SK-N-SH (cell line): ENCODE measurements at regions not wholly inside any gene's neighbourhood (a gene's known extent, or its start where the extent isn't known, plus 50 kb on each side); places are given as distances from the start of the nearest gene placed in this dataset.

ENCODE experiments used
- EP300 ChIP-seq, 2 experiments: IDR thresholded peaks; 2 replicates each; pipeline versions ENCODE4 v1.4.0 to v1.6.1; 2012; ENCODE audit warnings: borderline replicate concordance in 1 of 2, low read depth in 1 of 2, low read length in 1 of 2
- GATA2 ChIP-seq: sonication (generic); formaldehyde crosslinking; IDR thresholded peaks from 2 replicates; pipeline ENCODE4 v1.5.0; 2020; ENCODE audit warnings: mild to moderate bottlenecking, missing genetic modification reagents
- MXI1 ChIP-seq: IDR thresholded peaks from 2 replicates; pipeline ENCODE4 v1.6.1; 2012; ENCODE audit warnings: mild to moderate bottlenecking, low read depth, low read length, improper control_type of control experiment
- POLR2AphosphoS5 ChIP-seq: IDR thresholded peaks from 2 replicates; pipeline ENCODE4 v1.6.1; 2012; ENCODE audit warnings: low read depth, low read length
- RFX5 ChIP-seq: IDR thresholded peaks from 2 replicates; pipeline ENCODE4 v1.6.1; 2012; ENCODE audit warnings: mild to moderate bottlenecking, improper control_type of control experiment, low read length
- SMC3 ChIP-seq: IDR thresholded peaks from 2 replicates; pipeline ENCODE4 v1.6.1; 2012; ENCODE audit warnings: low read depth, low read length, improper control_type of control experiment
- TAF1 ChIP-seq: IDR thresholded peaks from 2 replicates; pipeline ENCODE4 v1.6.1; 2012; ENCODE audit warnings: low read depth, mild to moderate bottlenecking, low read length, moderate library complexity, borderline replicate concordance
- TF ChIP-seq, protein P1 (sequence below): IDR thresholded peaks from 2 replicates; pipeline ENCODE4 v1.4.0; 2012; ENCODE audit warnings: low read depth
- TF ChIP-seq, protein P2 (sequence below): fragments of 200-600 bp; sonication (generic); IDR thresholded peaks from 2 replicates; pipeline ENCODE4 v1.6.1; 2017; ENCODE audit warnings: antibody characterized with exemption, mild to moderate bottlenecking, moderate library complexity

DNA sequence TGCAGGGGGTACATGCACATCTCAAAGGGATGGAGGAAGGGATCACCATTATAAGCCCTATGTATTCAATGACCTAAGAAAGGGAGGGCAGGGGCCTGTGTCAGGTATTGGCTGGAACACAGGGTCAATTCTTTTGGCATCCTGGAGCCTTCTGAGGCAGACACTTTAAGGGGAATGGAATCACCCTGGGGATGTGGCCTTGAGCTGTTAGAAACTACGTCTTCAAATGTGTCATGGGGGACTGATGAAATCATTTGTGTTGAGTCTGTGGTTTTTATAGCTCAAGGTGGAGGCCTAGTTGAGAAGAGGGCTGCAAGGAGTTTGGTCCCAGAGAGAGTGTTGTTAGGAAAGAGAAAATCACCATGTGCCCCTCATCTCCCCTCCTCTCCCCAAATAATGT lies 206.1 kb upstream of the CELF2 start:
- TF ChIP-seq, protein P1, sequence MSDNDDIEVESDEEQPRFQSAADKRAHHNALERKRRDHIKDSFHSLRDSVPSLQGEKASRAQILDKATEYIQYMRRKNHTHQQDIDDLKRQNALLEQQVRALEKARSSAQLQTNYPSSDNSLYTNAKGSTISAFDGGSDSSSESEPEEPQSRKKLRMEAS = no peak
- TF ChIP-seq EP300 (IDR thresholded peaks at IDR 0.05; ENCODE audit: borderline replicate concordance in 1 of 2, low read depth in 1 of 2, low read length in 1 of 2) = no peak
- no peak for TF ChIP-seq GATA2 (CRISPR knock-in tag)
- TF ChIP-seq MXI1 = no peak
- TF ChIP-seq TAF1 = no peak
- TF ChIP-seq SMC3 = no peak
- TF ChIP-seq, protein P2, sequence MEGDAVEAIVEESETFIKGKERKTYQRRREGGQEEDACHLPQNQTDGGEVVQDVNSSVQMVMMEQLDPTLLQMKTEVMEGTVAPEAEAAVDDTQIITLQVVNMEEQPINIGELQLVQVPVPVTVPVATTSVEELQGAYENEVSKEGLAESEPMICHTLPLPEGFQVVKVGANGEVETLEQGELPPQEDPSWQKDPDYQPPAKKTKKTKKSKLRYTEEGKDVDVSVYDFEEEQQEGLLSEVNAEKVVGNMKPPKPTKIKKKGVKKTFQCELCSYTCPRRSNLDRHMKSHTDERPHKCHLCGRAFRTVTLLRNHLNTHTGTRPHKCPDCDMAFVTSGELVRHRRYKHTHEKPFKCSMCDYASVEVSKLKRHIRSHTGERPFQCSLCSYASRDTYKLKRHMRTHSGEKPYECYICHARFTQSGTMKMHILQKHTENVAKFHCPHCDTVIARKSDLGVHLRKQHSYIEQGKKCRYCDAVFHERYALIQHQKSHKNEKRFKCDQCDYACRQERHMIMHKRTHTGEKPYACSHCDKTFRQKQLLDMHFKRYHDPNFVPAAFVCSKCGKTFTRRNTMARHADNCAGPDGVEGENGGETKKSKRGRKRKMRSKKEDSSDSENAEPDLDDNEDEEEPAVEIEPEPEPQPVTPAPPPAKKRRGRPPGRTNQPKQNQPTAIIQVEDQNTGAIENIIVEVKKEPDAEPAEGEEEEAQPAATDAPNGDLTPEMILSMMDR = no peak
- TF ChIP-seq POLR2AphosphoS5 = no peak
- no peak for TF ChIP-seq RFX5
